Lower leg skin (tissue), 3 donors: ENCODE measurements at regions not wholly inside any gene's neighbourhood (a gene's known extent, or its start where the extent isn't known, plus 50 kb on each side); places are given as distances from the start of the nearest gene placed in this dataset.

Experiments used
- CTCF ChIP-seq, 3 donors: fragments of 450-650 bp; IDR thresholded peaks; one replicate each; pipeline ENCODE4 v1.5.1; 2016; ENCODE audit warnings: antibody characterized with exemption in 3 of 3, mild to moderate bottlenecking in 3 of 3, moderate library complexity in 2 of 3
- POLR2A ChIP-seq, 2 donors: fragments of 450-650 bp; IDR thresholded peaks; one replicate each; pipeline ENCODE4 v1.6.1; 2016 to 2017; ENCODE audit warnings: antibody characterized with exemption in 2 of 2, mild to moderate bottlenecking in 1 of 2, moderate library complexity in 1 of 2

DNA sequence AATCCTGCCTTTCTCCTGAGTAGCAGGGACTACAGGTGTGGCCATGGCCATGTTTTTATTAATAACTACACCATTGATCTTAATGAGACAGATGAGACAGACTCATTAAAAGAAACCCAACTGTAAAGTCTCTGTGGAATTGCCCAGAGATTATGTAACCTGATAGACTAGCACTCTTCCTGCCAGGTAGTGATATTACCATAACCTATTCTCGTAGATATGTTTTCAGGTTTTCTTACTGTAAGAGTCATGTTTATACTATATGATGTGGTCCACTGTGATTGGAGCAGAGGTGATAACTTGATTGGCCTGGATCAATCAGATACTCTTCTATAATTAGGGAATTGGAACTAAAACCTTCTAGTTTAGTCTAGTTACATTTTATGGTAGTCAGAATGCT lies 93.7 kb downstream of the NFKBIZ start:
- TF ChIP-seq POLR2A (IDR thresholded peaks at IDR 0.05): no peak
- TF ChIP-seq CTCF (IDR thresholded peaks at IDR 0.05): no peak
